NB4 (cell line): ENCODE measurements at regions not wholly inside any gene's neighbourhood (a gene's known extent, or its start where the extent isn't known, plus 50 kb on each side); places are given as distances from the start of the nearest gene placed in this dataset.

Experiments
- DNase-seq: peaks from one replicate; pipeline ENCODE4 v3.0.0; 2010; ENCODE audit warnings: low read depth
- H3K4me3 ChIP-seq: one replicate; pipeline ENCODE4 v1.5.1; 2011; ENCODE audit warnings: mild to moderate bottlenecking, low read depth, low read length, moderate library complexity
- MYC ChIP-seq: IDR thresholded peaks from 2 replicates; pipeline ENCODE4 v1.6.1; 2011; ENCODE audit warnings: low read depth, low read length
- POLR2A ChIP-seq: IDR thresholded peaks from 2 replicates; pipeline ENCODE4 v1.6.1; 2011; ENCODE audit warnings: mild to moderate bottlenecking; ENCODE audit not compliant: insufficient read length; ENCODE audit errors: extremely low read depth
- TF ChIP-seq, protein P1 (sequence below): IDR thresholded peaks from 2 replicates; pipeline ENCODE4 v1.6.1; 2011; ENCODE audit warnings: low read depth, low read length
- TF ChIP-seq, protein P2 (sequence below): IDR thresholded peaks from one replicate; pipeline ENCODE4 v1.5.1; 2012; ENCODE audit warnings: low read depth, low read length

GRCh38 chr5:173451651-173452050, 123.4 kb upstream of the STC2 start:
- DNase-seq, result no peak
- H3K4me3 ChIP-seq, result no peak overlapping the region
- TF ChIP-seq MYC, result no peak
- no peak for TF ChIP-seq POLR2A
- TF ChIP-seq, protein P1, sequence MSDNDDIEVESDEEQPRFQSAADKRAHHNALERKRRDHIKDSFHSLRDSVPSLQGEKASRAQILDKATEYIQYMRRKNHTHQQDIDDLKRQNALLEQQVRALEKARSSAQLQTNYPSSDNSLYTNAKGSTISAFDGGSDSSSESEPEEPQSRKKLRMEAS, result no peak
- TF ChIP-seq, protein P2, sequence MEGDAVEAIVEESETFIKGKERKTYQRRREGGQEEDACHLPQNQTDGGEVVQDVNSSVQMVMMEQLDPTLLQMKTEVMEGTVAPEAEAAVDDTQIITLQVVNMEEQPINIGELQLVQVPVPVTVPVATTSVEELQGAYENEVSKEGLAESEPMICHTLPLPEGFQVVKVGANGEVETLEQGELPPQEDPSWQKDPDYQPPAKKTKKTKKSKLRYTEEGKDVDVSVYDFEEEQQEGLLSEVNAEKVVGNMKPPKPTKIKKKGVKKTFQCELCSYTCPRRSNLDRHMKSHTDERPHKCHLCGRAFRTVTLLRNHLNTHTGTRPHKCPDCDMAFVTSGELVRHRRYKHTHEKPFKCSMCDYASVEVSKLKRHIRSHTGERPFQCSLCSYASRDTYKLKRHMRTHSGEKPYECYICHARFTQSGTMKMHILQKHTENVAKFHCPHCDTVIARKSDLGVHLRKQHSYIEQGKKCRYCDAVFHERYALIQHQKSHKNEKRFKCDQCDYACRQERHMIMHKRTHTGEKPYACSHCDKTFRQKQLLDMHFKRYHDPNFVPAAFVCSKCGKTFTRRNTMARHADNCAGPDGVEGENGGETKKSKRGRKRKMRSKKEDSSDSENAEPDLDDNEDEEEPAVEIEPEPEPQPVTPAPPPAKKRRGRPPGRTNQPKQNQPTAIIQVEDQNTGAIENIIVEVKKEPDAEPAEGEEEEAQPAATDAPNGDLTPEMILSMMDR, result no peak

GRCh38 chr5:173451031-173451430, 122.8 kb upstream of the STC2 start:
- DNase-seq, result peak; percentile 57
- TF ChIP-seq, protein P1, result no peak
- no peak for TF ChIP-seq MYC
- TF ChIP-seq POLR2A, result no peak
- TF ChIP-seq, protein P2, result peak; percentile 41

DNA sequence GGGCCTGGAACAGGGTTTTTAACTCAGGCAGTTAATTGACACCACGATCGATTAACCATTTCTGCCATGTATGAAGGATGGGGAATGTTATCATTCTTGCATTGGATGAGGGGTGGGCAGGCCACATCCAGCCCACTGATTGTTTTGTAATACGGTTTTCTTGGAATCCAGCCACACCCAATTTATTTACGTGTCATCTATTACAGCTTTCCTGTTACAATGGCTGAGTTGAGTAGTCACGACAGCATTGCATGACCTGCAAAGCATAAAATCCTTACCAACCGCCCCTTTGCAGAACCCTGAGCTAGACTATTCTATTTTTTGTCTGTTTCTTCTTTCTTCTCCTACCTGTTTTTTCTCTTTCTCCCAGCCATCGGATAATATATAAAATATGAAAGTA, 122.0 kb upstream of the STC2 start:
- DNase-seq, result no peak
- no peak for TF ChIP-seq MYC
- TF ChIP-seq POLR2A, result no peak
- TF ChIP-seq, protein P1, result no peak
- TF ChIP-seq, protein P2, result no peak
- H3K4me3 ChIP-seq, result no peak overlapping the region

More at GRCh38 chr5:173451031-173451430, 122.8 kb upstream of the STC2 start:
- no peak overlapping the region for H3K4me3 ChIP-seq

GRCh38 chr5:173448856-173449255, 120.6 kb upstream of the STC2 start:
- TF ChIP-seq, protein P1, result no peak
- TF ChIP-seq MYC (no peak), POLR2A (no peak)
- TF ChIP-seq, protein P2, result no peak
- no peak for DNase-seq
- no peak overlapping the region for H3K4me3 ChIP-seq

- no peak for TF ChIP-seq POLR2A
- TF ChIP-seq, protein P1, result no peak
- TF ChIP-seq MYC, result no peak
- TF ChIP-seq, protein P2, result no peak
- DNase-seq, result no peak
- H3K4me3 ChIP-seq, result no peak overlapping the region
Observed at GRCh38 chr5:173443971-173444370, 115.8 kb upstream of the STC2 start.

- no peak for DNase-seq
- TF ChIP-seq POLR2A, result no peak
- TF ChIP-seq, protein P2, result no peak
- TF ChIP-seq, protein P1, result no peak
- no peak for TF ChIP-seq MYC
- no peak overlapping the region for H3K4me3 ChIP-seq
Observed at GRCh38 chr5:173441053-173441628, 112.9 kb upstream of the STC2 start.
